Loucy (cell line): ENCODE measurements at regions not wholly inside any gene's neighbourhood (a gene's known extent, or its start where the extent isn't known, plus 50 kb on each side); places are given as distances from the start of the nearest gene placed in this dataset.

Source experiments
- CTCF ChIP-seq: fragments of 200-600 bp; sonication (generic); conservative IDR thresholded peaks from 2 replicates; pipeline ENCODE4 v1.5.1; 2014; ENCODE audit warnings: mild to moderate bottlenecking, antibody characterized with exemption, low read length
- EZH2phosphoT487 ChIP-seq: fragments of 200-600 bp; IDR thresholded peaks from 2 replicates; pipeline ENCODE4 v1.6.1; 2018; ENCODE audit warnings: antibody characterized with exemption, mild to moderate bottlenecking, moderate library complexity, borderline replicate concordance

DNA sequence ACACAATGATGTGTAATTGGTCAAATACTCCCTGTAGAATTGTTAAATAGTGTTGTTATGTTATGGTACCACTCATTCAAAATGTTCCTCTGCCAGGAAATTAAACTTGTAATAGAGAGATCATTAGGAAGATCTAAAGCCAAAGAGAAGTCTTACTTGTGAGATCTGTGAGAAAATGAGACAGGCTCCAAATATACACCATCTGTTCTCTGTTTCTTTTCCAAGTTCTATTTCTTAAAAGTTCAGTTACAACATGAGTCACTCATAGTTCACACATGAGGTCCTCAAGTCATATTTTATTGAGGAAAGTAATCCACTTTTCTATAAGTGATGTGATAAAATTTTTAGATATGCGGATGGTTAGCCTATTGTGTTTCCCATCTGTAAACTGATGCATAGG, 1038.1 kb upstream of the PRR20A start:
- TF ChIP-seq EZH2phosphoT487 (no peak), CTCF (no peak)
